HUDEP-2 (cell line): ENCODE measurements at regions not wholly inside any gene's neighbourhood (a gene's known extent, or its start where the extent isn't known, plus 50 kb on each side); places are given as distances from the start of the nearest gene placed in this dataset.

ENCODE experiments used
- DNase-seq, 76 experiments: peaks; one replicate each; lab custom pipeline; 2025; ENCODE audit not compliant: unreplicated experiment in 76 of 76; lab: John Stamatoyannopoulos, UW

GRCh38 chr2:158011055-158011771 lies 90.5 kb upstream of the UPP2 start:
- DNase-seq: no peak

- DNase-seq: no peak
Measured at GRCh38 chr2:158009399-158009798, 92.3 kb upstream of the UPP2 start.

GRCh38 chr2:158006961-158007719 lies 94.5 kb upstream of the UPP2 start:
- peak in 2 of 76 experiments; percentile 1 to 7 for DNase-seq

GRCh38 chr2:158004126-158004764 lies 97.4 kb upstream of the UPP2 start:
- no peak for DNase-seq

- DNase-seq: no peak
Measured at GRCh38 chr2:158002079-158002478, 99.6 kb upstream of the UPP2 start.

- DNase-seq: no peak
Measured at GRCh38 chr2:157996799-157997198, 104.9 kb upstream of the UPP2 start.

- DNase-seq: no peak
Measured at GRCh38 chr2:157995117-157995516, 106.6 kb upstream of the UPP2 start.

- DNase-seq: no peak
Measured at GRCh38 chr2:157991932-157992331, 109.7 kb upstream of the UPP2 start.

- DNase-seq: no peak
Measured at GRCh38 chr2:157990173-157990572, 111.5 kb upstream of the UPP2 start.

- no peak for DNase-seq
Measured at GRCh38 chr2:157989227-157989626, 112.4 kb upstream of the UPP2 start.

GRCh38 chr2:157986761-157987160 lies 110.6 kb upstream of the ACVR1 start:
- DNase-seq: no peak

- no peak for DNase-seq
Measured at GRCh38 chr2:157984866-157985265, 108.7 kb upstream of the ACVR1 start.

GRCh38 chr2:157980020-157980419 lies 103.9 kb upstream of the ACVR1 start:
- no peak for DNase-seq

- no peak for DNase-seq
Measured at GRCh38 chr2:157971702-157972101, 95.6 kb upstream of the ACVR1 start.

GRCh38 chr2:157967856-157968255 lies 91.7 kb upstream of the ACVR1 start:
- DNase-seq: no peak

- no peak for DNase-seq
Measured at GRCh38 chr2:157959249-157959648, 83.1 kb upstream of the ACVR1 start.

GRCh38 chr2:157957596-157957995 lies 81.5 kb upstream of the ACVR1 start:
- DNase-seq: no peak

GRCh38 chr2:157952558-157952957 lies 76.4 kb upstream of the ACVR1 start:
- DNase-seq: no peak

- no peak for DNase-seq
Measured at GRCh38 chr2:157948856-157949255, 72.7 kb upstream of the ACVR1 start.

GRCh38 chr2:157946919-157947557 lies 70.9 kb upstream of the ACVR1 start:
- no peak for DNase-seq

- DNase-seq: no peak
Measured at GRCh38 chr2:157940024-157940423, 63.9 kb upstream of the ACVR1 start.
